ENCODE measurements at regions not wholly inside any gene's neighbourhood (a gene's known extent, or its start where the extent isn't known, plus 50 kb on each side); places are given as distances from the start of the nearest gene placed in this dataset.

- no peak overlapping the region for H3K56ac ChIP-seq (ENCODE audit: insufficient read length, low read depth, low read length)
- no peak overlapping the region for H3K9ac ChIP-seq (ENCODE audit: extremely low read depth, insufficient read length, low read length)
- H3K36me3 Mint-ChIP-seq (ENCODE audit: insufficient read depth in 1 of 3, low read depth in 3 of 3) = peaks cover 0 to 21% (median 4%) of the 10 kb centered on the region in 3 experiments; a peak in 4 of 7 replicates
- H3K27ac Mint-ChIP-seq = no peak overlapping the region
- no peaks in the 10 kb centered on the region for H4K20me1 ChIP-seq (ENCODE audit: control insufficient read depth, insufficient read depth, insufficient read length)
- peaks cover 97% of the 10 kb centered on the region for H3K27me3 Mint-ChIP-seq (ENCODE audit: low read depth)
- no peak overlapping the region for H3K4me3 Mint-ChIP-seq
- H3K9me3 ChIP-seq (ENCODE audit: control insufficient read depth, low read depth, low read length) = no peaks in the 10 kb centered on the region
- DNase-seq = no peak
- peaks cover 15% of the 10 kb centered on the region; the same call in 1 of the 2 replicates for H3K27me3 ChIP-seq (ENCODE audit: insufficient read depth, low read length)
- no peaks in the 10 kb centered on the region for H3K23me2 ChIP-seq (ENCODE audit: insufficient read length, low read depth, low read length, poor library complexity, severe bottlenecking)
- no peak overlapping the region for H3K4ac ChIP-seq (ENCODE audit: low read depth, low read length)
- H2AK5ac ChIP-seq (ENCODE audit: insufficient read length, low read length) = no peak overlapping the region
- no peak overlapping the region for H4K91ac ChIP-seq (ENCODE audit: insufficient read length, low read depth, low read length)
- no peak overlapping the region for H3K4me2 ChIP-seq (ENCODE audit: insufficient read depth, insufficient read length, low read length)
- no peak overlapping the region for H2AFZ ChIP-seq (ENCODE audit: low read length)
- H3K23ac ChIP-seq (ENCODE audit: insufficient read length, low read depth, low read length) = no peak overlapping the region
- H2BK5ac ChIP-seq (ENCODE audit: insufficient read length, low read length) = no peak overlapping the region
- no peak overlapping the region for H3K27ac ChIP-seq (ENCODE audit: insufficient read length, low read depth, low read length)
- H2BK15ac ChIP-seq (ENCODE audit: low read depth, low read length) = no peak overlapping the region
- no peaks in the 10 kb centered on the region for H3K4me1 ChIP-seq (ENCODE audit: insufficient read depth, low read length)
- peaks cover 11 to 21% of the 10 kb centered on the region in 2 experiments; a peak in 4 of 5 replicates for H3K9me3 Mint-ChIP-seq
- peaks cover 35 to 42% of the 10 kb centered on the region in 2 experiments for H3K4me1 Mint-ChIP-seq
- no peaks in the 10 kb centered on the region for H3K79me1 ChIP-seq (ENCODE audit: insufficient read depth, low read depth, low read length, poor library complexity, severe bottlenecking)
- H3K79me2 ChIP-seq (ENCODE audit: insufficient read depth, low read length) = no peaks in the 10 kb centered on the region; the same call in 1 of the 2 replicates
- TF ChIP-seq, protein P1, sequence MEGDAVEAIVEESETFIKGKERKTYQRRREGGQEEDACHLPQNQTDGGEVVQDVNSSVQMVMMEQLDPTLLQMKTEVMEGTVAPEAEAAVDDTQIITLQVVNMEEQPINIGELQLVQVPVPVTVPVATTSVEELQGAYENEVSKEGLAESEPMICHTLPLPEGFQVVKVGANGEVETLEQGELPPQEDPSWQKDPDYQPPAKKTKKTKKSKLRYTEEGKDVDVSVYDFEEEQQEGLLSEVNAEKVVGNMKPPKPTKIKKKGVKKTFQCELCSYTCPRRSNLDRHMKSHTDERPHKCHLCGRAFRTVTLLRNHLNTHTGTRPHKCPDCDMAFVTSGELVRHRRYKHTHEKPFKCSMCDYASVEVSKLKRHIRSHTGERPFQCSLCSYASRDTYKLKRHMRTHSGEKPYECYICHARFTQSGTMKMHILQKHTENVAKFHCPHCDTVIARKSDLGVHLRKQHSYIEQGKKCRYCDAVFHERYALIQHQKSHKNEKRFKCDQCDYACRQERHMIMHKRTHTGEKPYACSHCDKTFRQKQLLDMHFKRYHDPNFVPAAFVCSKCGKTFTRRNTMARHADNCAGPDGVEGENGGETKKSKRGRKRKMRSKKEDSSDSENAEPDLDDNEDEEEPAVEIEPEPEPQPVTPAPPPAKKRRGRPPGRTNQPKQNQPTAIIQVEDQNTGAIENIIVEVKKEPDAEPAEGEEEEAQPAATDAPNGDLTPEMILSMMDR (conservative IDR thresholded peaks at IDR 0.05) = no peak
- WGBS (ENCODE audit: extremely low coverage, insufficient read length, low lambda C conversion rate) = no CpG with 5 or more reads among the region's 6 CpGs
- H4K8ac ChIP-seq (replicated peaks; ENCODE audit: insufficient read length, low read depth, low read length) = no peak overlapping the region
- H2BK12ac ChIP-seq (ENCODE audit: insufficient read length, low read depth, low read length) = no peak overlapping the region
- no peak overlapping the region for H3T11ph ChIP-seq (ENCODE audit: low read length)
- no peak overlapping the region for H3K14ac ChIP-seq (ENCODE audit: insufficient read depth, low read length)
- no peak overlapping the region for H2BK120ac ChIP-seq (ENCODE audit: low read depth, low read length, poor library complexity, severe bottlenecking)
- no peak overlapping the region for H2BK20ac ChIP-seq (ENCODE audit: low read depth, low read length, poor library complexity, severe bottlenecking)
- no peak overlapping the region for H3K18ac ChIP-seq (ENCODE audit: insufficient read length, low read depth, low read length)
- H4K5ac ChIP-seq (ENCODE audit: insufficient read length, low read depth, low read length) = no peak overlapping the region
Measured at GRCh38 chr19:27750391-27751043, 1462.4 kb downstream of the UQCRFS1 start.
